ENCODE measurements at regions not wholly inside any gene's neighbourhood (a gene's known extent, or its start where the extent isn't known, plus 50 kb on each side); places are given as distances from the start of the nearest gene placed in this dataset.

- TF ChIP-seq POLR2AphosphoS5 (IDR thresholded peaks at IDR 0.05) (no peak), POLR2A (IDR thresholded peaks at IDR 0.05) (no peak), EP300 (IDR thresholded peaks at IDR 0.05; ENCODE audit: low read depth) (no peak), CTCF (IDR thresholded peaks at IDR 0.05) (no peak)
- Histone ChIP-seq H3K27me3 (no peaks in the 10 kb centered on the region), H3K4me3 (no peak overlapping the region), H3K36me3 (no peaks in the 10 kb centered on the region), H3K4me1 (no peaks in the 10 kb centered on the region), H3K27ac (no peak overlapping the region), H3K9me3 (no peaks in the 10 kb centered on the region)
- in situ Hi-C loops (cut with MboI; ENCODE audit: low pct_ligation_motif_present in 1 of 4, low pct_unique_long_range_greater_than_20kb in 1 of 4, low sequenced_read_pairs in 3 of 4), result no loop called here
- intact Hi-C loops (cut with DNase I; ENCODE audit: low total_unique reads), result no loop called here
- no peak for DNase-seq
- 19 to 20% methylated on average over 1 of the region's 1 CpG for WGBS, 2 donors (ENCODE audit: low coverage in 1 of 2)
Observed at GRCh38 chr7:56188376-56188775, 72.2 kb upstream of the NUPR2 start.

DNA sequence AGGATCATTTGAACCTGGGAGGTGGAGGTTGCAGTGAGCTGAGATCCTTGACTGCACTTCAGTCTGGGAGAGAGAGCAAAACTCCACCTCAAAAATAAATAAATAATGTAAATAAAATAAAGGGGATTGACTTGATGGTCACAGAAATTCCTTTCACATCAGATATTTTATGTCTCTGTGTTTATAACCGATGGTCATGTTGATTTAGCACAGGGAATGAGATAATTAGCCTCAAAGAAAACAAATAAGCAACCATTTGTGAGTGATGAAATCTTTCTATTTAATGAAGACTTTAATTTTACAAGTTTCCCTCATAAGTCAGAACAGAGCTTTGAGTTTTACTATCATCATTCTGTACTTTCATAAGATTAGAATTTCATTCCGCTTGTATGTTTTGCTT is 64.8 kb upstream of the NUPR2 start:
- WGBS, 2 donors (ENCODE audit: low coverage in 1 of 2), result 68 to 75% methylated on average over 2 of the region's 2 CpGs
- in situ Hi-C loops (cut with MboI; ENCODE audit: low pct_ligation_motif_present in 1 of 4, low pct_unique_long_range_greater_than_20kb in 1 of 4, low sequenced_read_pairs in 3 of 4), result no loop called here
- no peaks in the 10 kb centered on the region for H3K27me3 ChIP-seq
- H3K9me3 ChIP-seq, result no peaks in the 10 kb centered on the region
- no peak overlapping the region for H3K27ac ChIP-seq
- TF ChIP-seq POLR2A (IDR thresholded peaks at IDR 0.05), result no peak
- no peak for TF ChIP-seq POLR2AphosphoS5 (IDR thresholded peaks at IDR 0.05)
- TF ChIP-seq CTCF (IDR thresholded peaks at IDR 0.05), result no peak
- no peak for TF ChIP-seq EP300 (IDR thresholded peaks at IDR 0.05; ENCODE audit: low read depth)
- no peak for DNase-seq
- intact Hi-C loops (cut with DNase I; ENCODE audit: low total_unique reads), result no loop called here
- H3K4me1 ChIP-seq, result no peaks in the 10 kb centered on the region
- no peak overlapping the region for H3K4me3 ChIP-seq
- H3K36me3 ChIP-seq, result no peaks in the 10 kb centered on the region

GRCh38 chr7:56175771-56176170 is 59.6 kb upstream of the NUPR2 start:
- WGBS, 2 donors (ENCODE audit: low coverage in 1 of 2), result 73% methylated on average over 13 of the region's 13 CpGs; no CpG with 5 or more reads in 1 of the 2 donors

More at GRCh38 chr7:56175771-56176170, 59.6 kb upstream of the NUPR2 start:
- in situ Hi-C loops (cut with MboI; ENCODE audit: low pct_ligation_motif_present in 1 of 4, low pct_unique_long_range_greater_than_20kb in 1 of 4, low sequenced_read_pairs in 3 of 4), result no loop called here
- TF ChIP-seq POLR2AphosphoS5 (IDR thresholded peaks at IDR 0.05) (no peak), CTCF (IDR thresholded peaks at IDR 0.05) (no peak), POLR2A (IDR thresholded peaks at IDR 0.05) (no peak), EP300 (IDR thresholded peaks at IDR 0.05; ENCODE audit: low read depth) (no peak)
- Histone ChIP-seq H3K27me3 (no peaks in the 10 kb centered on the region), H3K36me3 (no peaks in the 10 kb centered on the region), H3K4me1 (no peaks in the 10 kb centered on the region), H3K4me3 (peak overlapping the region in 3 of 4 donors; percentile 34 to 51 (median 35)), H3K9me3 (no peaks in the 10 kb centered on the region), H3K27ac (no peak overlapping the region)
- intact Hi-C loops (cut with DNase I; ENCODE audit: low total_unique reads), result no loop called here
- DNase-seq, result no peak
